ENCODE measurements at regions not wholly inside any gene's neighbourhood (a gene's known extent, or its start where the extent isn't known, plus 50 kb on each side); places are given as distances from the start of the nearest gene placed in this dataset.

GRCh38 chr6:100944644-100945043, 63.5 kb upstream of the ASCC3 start:
- Histone ChIP-seq H3K36me3 (ENCODE audit: control insufficient read depth, insufficient read depth, low read length) (no peaks in the 10 kb centered on the region), H3K9me3 (ENCODE audit: control insufficient read depth, low read length) (peaks cover 10% of the 10 kb centered on the region), H3K27ac (ENCODE audit: low read depth, low read length, severe bottlenecking) (no peak overlapping the region), H3K4me3 (ENCODE audit: extremely low read depth, insufficient read depth, low read length, poor library complexity, severe bottlenecking) (no peak overlapping the region), H3K4me1 (ENCODE audit: control insufficient read depth, insufficient read depth, low read length, poor library complexity, severe bottlenecking) (no peaks in the 10 kb centered on the region)
- 66 to 77% methylated on average over 4 of the region's 4 CpGs for WGBS, 2 experiments (ENCODE audit: insufficient coverage in 2 of 2)

DNA sequence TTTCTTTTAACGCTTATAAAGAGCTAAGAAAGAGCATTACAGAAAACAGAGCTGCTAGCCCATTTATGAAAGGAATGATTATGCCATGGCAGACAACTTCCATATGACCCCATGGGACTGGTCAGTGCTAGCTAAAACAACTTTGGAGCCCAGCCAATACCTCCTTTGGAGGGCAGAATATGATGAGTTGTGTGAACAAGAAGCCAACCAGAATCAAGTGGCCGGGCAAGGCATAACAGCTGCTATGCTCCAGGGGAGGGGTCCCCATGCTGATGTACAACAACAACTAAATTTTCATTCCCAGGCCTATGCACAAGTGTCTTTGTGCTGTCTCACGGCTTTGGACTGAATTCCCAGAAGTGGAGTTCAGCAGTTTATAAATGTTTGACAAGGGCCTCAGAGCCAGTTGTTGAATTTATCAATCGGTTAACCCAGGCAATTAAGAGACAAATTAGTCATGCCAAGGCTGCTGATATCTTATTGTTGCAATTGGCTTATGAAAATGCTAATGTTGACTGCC, 65.0 kb upstream of the ASCC3 start:
- Histone ChIP-seq H3K4me3 (ENCODE audit: extremely low read depth, insufficient read depth, low read length, poor library complexity, severe bottlenecking) (no peak overlapping the region), H3K36me3 (ENCODE audit: control insufficient read depth, insufficient read depth, low read length) (no peaks in the 10 kb centered on the region), H3K4me1 (ENCODE audit: control insufficient read depth, insufficient read depth, low read length, poor library complexity, severe bottlenecking) (no peaks in the 10 kb centered on the region), H3K27ac (ENCODE audit: low read depth, low read length, severe bottlenecking) (no peak overlapping the region), H3K9me3 (ENCODE audit: control insufficient read depth, low read length) (peaks cover 10% of the 10 kb centered on the region)
- 85 to 87% methylated on average over 3 of the region's 4 CpGs for WGBS, 2 experiments (ENCODE audit: insufficient coverage in 2 of 2)

- H3K36me3 ChIP-seq (ENCODE audit: control insufficient read depth, insufficient read depth, low read length), result no peaks in the 10 kb centered on the region
- H3K9me3 ChIP-seq (ENCODE audit: control insufficient read depth, low read length), result peaks cover 10% of the 10 kb centered on the region
- no peak overlapping the region for H3K27ac ChIP-seq (ENCODE audit: low read depth, low read length, severe bottlenecking)
- H3K4me3 ChIP-seq (ENCODE audit: extremely low read depth, insufficient read depth, low read length, poor library complexity, severe bottlenecking), result no peak overlapping the region
- 89 to 93% methylated on average over 3 of the region's 3 CpGs for WGBS, 2 experiments (ENCODE audit: insufficient coverage in 2 of 2)
- H3K4me1 ChIP-seq (ENCODE audit: control insufficient read depth, insufficient read depth, low read length, poor library complexity, severe bottlenecking), result no peaks in the 10 kb centered on the region
These were observed 65.6 kb upstream of the ASCC3 start for GRCh38 chr6:100946711-100947110.

- 84 to 90% methylated on average over 3 of the region's 3 CpGs for WGBS, 2 experiments (ENCODE audit: insufficient coverage in 2 of 2)
- H3K4me1 ChIP-seq (ENCODE audit: control insufficient read depth, insufficient read depth, low read length, poor library complexity, severe bottlenecking), result no peaks in the 10 kb centered on the region
- H3K4me3 ChIP-seq (ENCODE audit: extremely low read depth, insufficient read depth, low read length, poor library complexity, severe bottlenecking), result no peak overlapping the region
- H3K36me3 ChIP-seq (ENCODE audit: control insufficient read depth, insufficient read depth, low read length), result no peaks in the 10 kb centered on the region
- H3K9me3 ChIP-seq (ENCODE audit: control insufficient read depth, low read length), result peaks cover 10% of the 10 kb centered on the region
- H3K27ac ChIP-seq (ENCODE audit: low read depth, low read length, severe bottlenecking), result peak overlapping the region; percentile 36
These were observed 67.4 kb upstream of the ASCC3 start for GRCh38 chr6:100948381-100949133.

- no peak overlapping the region for H3K27ac ChIP-seq (ENCODE audit: low read depth, low read length, severe bottlenecking)
- no peak overlapping the region for H3K4me3 ChIP-seq (ENCODE audit: extremely low read depth, insufficient read depth, low read length, poor library complexity, severe bottlenecking)
- 51 to 73% methylated on average over 6 to 7 of the region's 9 CpGs for WGBS, 2 experiments (ENCODE audit: insufficient coverage in 2 of 2)
- H3K36me3 ChIP-seq (ENCODE audit: control insufficient read depth, insufficient read depth, low read length), result no peaks in the 10 kb centered on the region
- H3K9me3 ChIP-seq (ENCODE audit: control insufficient read depth, low read length), result peaks cover 2% of the 10 kb centered on the region
- H3K4me1 ChIP-seq (ENCODE audit: control insufficient read depth, insufficient read depth, low read length, poor library complexity, severe bottlenecking), result no peaks in the 10 kb centered on the region
These were observed 70.9 kb upstream of the ASCC3 start for GRCh38 chr6:100952006-100952405.

DNA sequence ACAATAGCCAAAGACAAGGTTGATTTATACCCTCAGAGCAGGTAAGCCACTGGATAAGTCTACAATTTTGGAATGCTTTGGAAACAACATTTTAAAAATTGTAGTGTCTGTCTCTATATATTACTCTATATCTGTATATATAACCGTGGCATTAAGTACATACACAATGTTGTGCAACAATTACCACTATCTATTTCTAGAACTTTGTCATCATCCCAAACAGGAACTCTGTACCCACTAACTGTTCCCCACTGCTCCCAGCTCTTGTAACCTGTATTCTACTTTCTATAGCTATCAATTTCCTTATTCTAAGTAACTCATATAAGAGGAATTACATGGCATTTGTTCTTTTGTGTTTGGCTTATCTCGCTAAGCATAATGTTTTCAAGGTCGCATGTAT, 78.2 kb upstream of the ASCC3 start:
- Histone ChIP-seq H3K27ac (ENCODE audit: low read depth, low read length, severe bottlenecking) (no peak overlapping the region), H3K4me1 (ENCODE audit: control insufficient read depth, insufficient read depth, low read length, poor library complexity, severe bottlenecking) (no peaks in the 10 kb centered on the region), H3K9me3 (ENCODE audit: control insufficient read depth, low read length) (no peaks in the 10 kb centered on the region), H3K36me3 (ENCODE audit: control insufficient read depth, insufficient read depth, low read length) (no peaks in the 10 kb centered on the region), H3K4me3 (ENCODE audit: extremely low read depth, insufficient read depth, low read length, poor library complexity, severe bottlenecking) (no peak overlapping the region)
- WGBS, 2 experiments (ENCODE audit: insufficient coverage in 2 of 2), result no CpG with 5 or more reads among the region's 3 CpGs

- Histone ChIP-seq H3K4me3 (ENCODE audit: extremely low read depth, insufficient read depth, low read length, poor library complexity, severe bottlenecking) (no peak overlapping the region), H3K36me3 (ENCODE audit: control insufficient read depth, insufficient read depth, low read length) (no peaks in the 10 kb centered on the region), H3K4me1 (ENCODE audit: control insufficient read depth, insufficient read depth, low read length, poor library complexity, severe bottlenecking) (no peaks in the 10 kb centered on the region), H3K27ac (ENCODE audit: low read depth, low read length, severe bottlenecking) (no peak overlapping the region), H3K9me3 (ENCODE audit: control insufficient read depth, low read length) (no peaks in the 10 kb centered on the region)
- WGBS, 2 experiments (ENCODE audit: insufficient coverage in 2 of 2), result no CpG with 5 or more reads among the region's 1 CpG
These were observed 81.3 kb upstream of the ASCC3 start for GRCh38 chr6:100962466-100962865.

GRCh38 chr6:100965067-100965466, 83.9 kb upstream of the ASCC3 start:
- H3K27ac ChIP-seq (ENCODE audit: low read depth, low read length, severe bottlenecking), result no peak overlapping the region
- H3K4me1 ChIP-seq (ENCODE audit: control insufficient read depth, insufficient read depth, low read length, poor library complexity, severe bottlenecking), result no peaks in the 10 kb centered on the region
- H3K9me3 ChIP-seq (ENCODE audit: control insufficient read depth, low read length), result no peaks in the 10 kb centered on the region
- no peaks in the 10 kb centered on the region for H3K36me3 ChIP-seq (ENCODE audit: control insufficient read depth, insufficient read depth, low read length)
- no peak overlapping the region for H3K4me3 ChIP-seq (ENCODE audit: extremely low read depth, insufficient read depth, low read length, poor library complexity, severe bottlenecking)

DNA sequence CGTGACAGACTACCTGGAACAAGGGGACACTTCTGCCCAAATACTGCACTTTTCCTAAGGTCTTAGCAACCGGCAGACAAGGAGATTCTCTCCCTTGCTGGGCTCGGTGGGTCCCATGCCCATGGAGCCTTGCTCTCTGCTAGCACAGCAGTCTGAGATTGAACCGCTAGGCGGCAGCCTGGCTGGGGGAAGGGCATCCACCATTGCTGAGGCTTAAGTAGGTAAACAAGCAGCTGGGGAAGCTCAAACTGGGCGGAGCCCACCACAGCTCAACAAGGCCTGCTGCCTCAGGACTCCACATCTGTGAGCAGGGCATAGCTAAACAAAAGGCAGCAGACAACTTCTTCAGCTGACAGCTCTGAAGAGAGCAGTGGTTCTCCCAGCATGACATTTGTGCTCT, 87.8 kb upstream of the ASCC3 start:
- Histone ChIP-seq H3K36me3 (ENCODE audit: control insufficient read depth, insufficient read depth, low read length) (no peaks in the 10 kb centered on the region), H3K27ac (ENCODE audit: low read depth, low read length, severe bottlenecking) (no peak overlapping the region), H3K4me3 (ENCODE audit: extremely low read depth, insufficient read depth, low read length, poor library complexity, severe bottlenecking) (no peak overlapping the region), H3K4me1 (ENCODE audit: control insufficient read depth, insufficient read depth, low read length, poor library complexity, severe bottlenecking) (no peaks in the 10 kb centered on the region), H3K9me3 (ENCODE audit: control insufficient read depth, low read length) (no peaks in the 10 kb centered on the region)
- 95 to 100% methylated on average over 3 to 4 of the region's 6 CpGs for WGBS, 2 experiments (ENCODE audit: insufficient coverage in 2 of 2)

DNA sequence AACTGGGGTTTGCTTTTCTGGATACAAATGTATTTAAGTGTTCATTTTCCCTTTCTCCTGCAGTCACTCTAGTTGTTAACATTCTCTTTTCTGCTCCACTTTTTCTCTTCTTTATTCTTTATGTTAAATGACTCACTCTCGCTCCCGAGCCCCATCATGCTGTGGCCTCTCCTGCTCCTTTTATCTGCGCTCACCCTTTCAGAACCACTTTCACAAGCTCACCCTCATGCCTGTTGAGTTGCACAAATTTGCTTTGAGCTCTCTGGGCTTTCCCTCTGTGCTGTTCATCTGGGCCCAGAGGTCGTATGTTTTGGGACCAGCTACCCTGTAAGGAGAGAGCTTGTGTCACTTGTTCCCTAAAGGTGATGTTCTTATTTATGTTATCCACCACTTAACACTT, 98.1 kb upstream of the ASCC3 start:
- no peaks in the 10 kb centered on the region for H3K9me3 ChIP-seq (ENCODE audit: control insufficient read depth, low read length)
- H3K4me1 ChIP-seq (ENCODE audit: control insufficient read depth, insufficient read depth, low read length, poor library complexity, severe bottlenecking), result no peaks in the 10 kb centered on the region
- no peaks in the 10 kb centered on the region for H3K36me3 ChIP-seq (ENCODE audit: control insufficient read depth, insufficient read depth, low read length)
- no peak overlapping the region for H3K27ac ChIP-seq (ENCODE audit: low read depth, low read length, severe bottlenecking)
- 20 to 51% methylated on average over 3 of the region's 4 CpGs for WGBS, 2 experiments (ENCODE audit: insufficient coverage in 2 of 2)
- no peak overlapping the region for H3K4me3 ChIP-seq (ENCODE audit: extremely low read depth, insufficient read depth, low read length, poor library complexity, severe bottlenecking)

- H3K36me3 ChIP-seq (ENCODE audit: control insufficient read depth, insufficient read depth, low read length), result no peaks in the 10 kb centered on the region
- H3K4me1 ChIP-seq (ENCODE audit: control insufficient read depth, insufficient read depth, low read length, poor library complexity, severe bottlenecking), result no peaks in the 10 kb centered on the region
- no peak overlapping the region for H3K4me3 ChIP-seq (ENCODE audit: extremely low read depth, insufficient read depth, low read length, poor library complexity, severe bottlenecking)
- H3K9me3 ChIP-seq (ENCODE audit: control insufficient read depth, low read length), result no peaks in the 10 kb centered on the region
- H3K27ac ChIP-seq (ENCODE audit: low read depth, low read length, severe bottlenecking), result no peak overlapping the region
- no CpG with 5 or more reads among the region's 1 CpG for whole genome bisulfite sequencing, 2 experiments (ENCODE audit: insufficient coverage in 2 of 2)
These were observed 99.8 kb upstream of the ASCC3 start for GRCh38 chr6:100980949-100981348.

All from mesodermal cell (in vitro differentiated cells).